H1 (cell line): ENCODE measurements at regions not wholly inside any gene's neighbourhood (a gene's known extent, or its start where the extent isn't known, plus 50 kb on each side); places are given as distances from the start of the nearest gene placed in this dataset.

Experiments
- CTCF ChIA-PET: fragments of 300-600 bp; sonication (Branson Sonifier 250); formaldehyde crosslinking; loops from one replicate; lab custom pipeline; 2021; ENCODE audit not compliant: partially characterized antibody; lab: Charles Lee
- POLR2A ChIA-PET: fragments of 300-600 bp; sonication (Branson Sonifier 250); formaldehyde crosslinking; loops from one replicate; lab custom pipeline; 2021; ENCODE audit warnings: inconsistent platforms; ENCODE audit not compliant: partially characterized antibody; lab: Charles Lee
- DNase-seq, 2 experiments: peaks; one replicate each; pipeline versions ENCODE4 v3.0.0 to v3.0.0-alpha.2; 2010 to 2022; ENCODE audit warnings: low spot score in 2 of 2, low read depth in 1 of 2, mixed read lengths in 1 of 2
- FAIRE-seq: peaks from 2 replicates; lab custom pipeline; 2011; peaks lifted over from hg19 to GRCh38; lab: Jason Lieb, UNC
- H2AFZ ChIP-seq: 2 replicates; pipeline ENCODE4 v1.8.1; 2012; ENCODE audit warnings: low read length, inconsistent platforms
- H2AK5ac ChIP-seq: 2 replicates; pipeline ENCODE4 v1.6.1; 2013; ENCODE audit warnings: low read depth, low read length
- H2BK120ac ChIP-seq: replicated peaks from 2 replicates; pipeline ENCODE3; 2013; ENCODE audit warnings: low read depth, low read length, inconsistent platforms
- H2BK12ac ChIP-seq: 2 replicates; pipeline ENCODE4 v1.6.1; 2013; ENCODE audit warnings: low read depth, low read length
- H2BK15ac ChIP-seq: 2 replicates; pipeline ENCODE4 v1.6.1; 2013; ENCODE audit warnings: low read length
- H2BK20ac ChIP-seq: 2 replicates; pipeline ENCODE4 v1.6.1; 2013; ENCODE audit warnings: low read length
- H2BK5ac ChIP-seq: 2 replicates; pipeline ENCODE4 v1.6.1; 2013; ENCODE audit warnings: low read depth, low read length
- H3K14ac ChIP-seq: 2 replicates; pipeline ENCODE4 v1.6.1; 2013; ENCODE audit warnings: inconsistent platforms; ENCODE audit not compliant: insufficient read length
- H3K18ac ChIP-seq: 2 replicates; pipeline ENCODE4 v1.6.1; 2013; ENCODE audit warnings: low read length; ENCODE audit errors: extremely low read depth
- H3K23ac ChIP-seq: 2 replicates; pipeline ENCODE4 v1.6.1; 2013; ENCODE audit warnings: inconsistent platforms; ENCODE audit not compliant: insufficient read length
- H3K23me2 ChIP-seq: 2 replicates; pipeline ENCODE4 v1.6.1; 2013; ENCODE audit warnings: low read depth, low read length
- H3K27ac ChIP-seq: 2 replicates; pipeline ENCODE4 v1.6.1; 2011; ENCODE audit warnings: low read depth, low read length, inconsistent platforms
- H3K27me3 ChIP-seq, 4 experiments: replicated peaks in 1 of 4; 1 replicate in 1 of 4; 2 replicates in 3 of 4; pipeline versions ENCODE4 v1.6.1 to v1.8.1; 2011 to 2013; ENCODE audit warnings: low read length in 3 of 4, mild to moderate bottlenecking in 3 of 4, inconsistent platforms in 2 of 4, mixed read lengths in 2 of 4, moderate library complexity in 1 of 4; ENCODE audit not compliant: control insufficient read depth in 3 of 4, insufficient read depth in 3 of 4; ENCODE audit errors: extremely low read depth in 1 of 4
- H3K36me3 ChIP-seq, 4 experiments: 2 replicates each; pipeline versions ENCODE4 v1.6.1 to v1.8.1; 2011 to 2013; ENCODE audit warnings: mild to moderate bottlenecking in 4 of 4, low read length in 3 of 4, moderate library complexity in 2 of 4, control low read depth in 1 of 4, inconsistent platforms in 1 of 4; ENCODE audit not compliant: insufficient read depth in 4 of 4, control insufficient read depth in 2 of 4
- H3K4ac ChIP-seq: replicated peaks from 2 replicates; pipeline ENCODE3; 2013; ENCODE audit warnings: low read length, low read depth, mixed read lengths, inconsistent platforms; ENCODE audit not compliant: insufficient read length
- H3K4me1 ChIP-seq, 4 experiments: replicated peaks in 1 of 4; 1 replicate in 1 of 4; 2 replicates in 3 of 4; pipeline versions ENCODE4 v1.6.1 to v1.8.1; 2011 to 2013; ENCODE audit warnings: low read length in 3 of 4, inconsistent platforms in 2 of 4, mixed read lengths in 1 of 4; ENCODE audit not compliant: insufficient read depth in 4 of 4, control insufficient read depth in 3 of 4
- H3K4me2 ChIP-seq, 2 experiments: 2 replicates each; pipeline versions ENCODE4 v1.6.1 to v1.8.1; 2011 to 2013; ENCODE audit warnings: low read depth in 2 of 2, low read length in 2 of 2, control low read depth in 1 of 2, inconsistent platforms in 1 of 2, mild to moderate bottlenecking in 1 of 2; ENCODE audit not compliant: insufficient read depth in 1 of 2
- H3K4me3 ChIP-seq, 4 experiments: fragments of 200-600, 300-600 bp in 1 of 4; sonication (generic), shearing (Covaris generic), sonication (Bioruptor Twin) in 1 of 4; 2 replicates each; pipeline versions ENCODE4 v1.5.1 to v1.8.1; 2011 to 2016; ENCODE audit warnings: low read length in 4 of 4, low read depth in 3 of 4, control low read depth in 2 of 4, inconsistent platforms in 2 of 4, mild to moderate bottlenecking in 2 of 4, mixed read lengths in 1 of 4, moderate library complexity in 1 of 4; ENCODE audit not compliant: insufficient read depth in 2 of 4; ENCODE audit errors: extremely low read depth in 1 of 4
- H3K56ac ChIP-seq: replicated peaks from 2 replicates; pipeline ENCODE3; 2013; ENCODE audit warnings: low read depth, mild to moderate bottlenecking, mixed read lengths, low read length, inconsistent platforms; ENCODE audit not compliant: insufficient read length
- H3K79me1 ChIP-seq: 2 replicates; pipeline ENCODE4 v1.6.1; 2013; ENCODE audit warnings: low read depth, low read length, control low read depth
- H3K79me2 ChIP-seq, 2 experiments: 2 replicates each; pipeline versions ENCODE4 v1.6.1 to v1.8.1; 2012 to 2013; ENCODE audit warnings: low read length in 2 of 2, mild to moderate bottlenecking in 2 of 2, inconsistent platforms in 1 of 2; ENCODE audit not compliant: insufficient read depth in 2 of 2, control insufficient read depth in 1 of 2
- H3K9ac ChIP-seq, 4 experiments: replicated peaks in 1 of 4; 1 replicate in 1 of 4; 2 replicates in 3 of 4; pipeline versions ENCODE4 v1.6.1 to v1.8.1; 2011 to 2013; ENCODE audit warnings: low read depth in 3 of 4, low read length in 3 of 4, control low read depth in 2 of 4, mild to moderate bottlenecking in 2 of 4, moderate library complexity in 2 of 4, inconsistent platforms in 1 of 4; ENCODE audit errors: extremely low read depth in 1 of 4
- H3K9me3 ChIP-seq, 2 experiments: 2 replicates each; pipeline versions ENCODE4 v1.6.1 to v1.8.1; 2012 to 2013; ENCODE audit warnings: mild to moderate bottlenecking in 2 of 2, moderate library complexity in 2 of 2, control low read depth in 1 of 2, inconsistent platforms in 1 of 2, low read depth in 1 of 2, low read length in 1 of 2, mixed read lengths in 1 of 2; ENCODE audit not compliant: insufficient read depth in 2 of 2
- H4K20me1 ChIP-seq, 2 experiments: replicated peaks in 1 of 2; 2 replicates each; pipeline versions ENCODE3 to v1.8.1; 2011 to 2013; ENCODE audit warnings: inconsistent platforms in 2 of 2, low read length in 2 of 2, mild to moderate bottlenecking in 1 of 2; ENCODE audit not compliant: insufficient read depth in 2 of 2, control insufficient read depth in 1 of 2
- H4K5ac ChIP-seq: 2 replicates; pipeline ENCODE4 v1.6.1; 2013; ENCODE audit warnings: low read length, low read depth, mixed read lengths, inconsistent platforms; ENCODE audit not compliant: insufficient read length
- H4K8ac ChIP-seq: 2 replicates; pipeline ENCODE4 v1.8.0; 2013; ENCODE audit warnings: mild to moderate bottlenecking, moderate library complexity, low read length, inconsistent platforms; ENCODE audit not compliant: insufficient read depth; ENCODE audit errors: extremely low read depth
- H4K91ac ChIP-seq: replicated peaks from 2 replicates; pipeline ENCODE3; 2013; ENCODE audit warnings: low read length, mixed read lengths, inconsistent platforms; ENCODE audit not compliant: insufficient read length
- ASH2L ChIP-seq: fragments of 200-600, 300-600 bp; sonication (generic); IDR thresholded peaks from one replicate; pipeline ENCODE4 v1.7.1; 2017; ENCODE audit warnings: low read length
- EGR1 ChIP-seq: IDR thresholded peaks from 2 replicates; pipeline ENCODE4 v1.6.1; 2011; ENCODE audit warnings: low read depth, low read length, borderline replicate concordance
- FOSL1 ChIP-seq: IDR thresholded peaks from 2 replicates; pipeline ENCODE4 v1.6.1; 2011; ENCODE audit warnings: mild to moderate bottlenecking, low read depth, low read length, moderate library complexity; ENCODE audit not compliant: insufficient read depth
- SP2 ChIP-seq: IDR thresholded peaks from 2 replicates; pipeline ENCODE4 v1.6.1; 2012; ENCODE audit warnings: mild to moderate bottlenecking, low read length, inconsistent platforms
- WGBS, 2 experiments: shearing (Covaris generic) in 1 of 2; methylation state at CpG; one replicate each; pipeline versions ENCODE4 v1.1.6 to v1.1.7; 2013 to 2015; ENCODE audit warnings: low lambda C conversion rate in 2 of 2, mixed read lengths in 2 of 2, inconsistent platforms in 1 of 2, low coverage in 1 of 2, missing lambda C conversion rate in 1 of 2; ENCODE audit not compliant: insufficient replicate concordance in 2 of 2, insufficient coverage in 1 of 2, insufficient read length in 1 of 2; ENCODE audit errors: extremely low coverage in 1 of 2, missing lambda C conversion rate in 1 of 2; 5-methylcytosine and 5-hydroxymethylcytosine counted together

GRCh38 chr4:67275179-67275750, 270.0 kb downstream of the CENPC start:
- peaks cover 14% of the 10 kb centered on the region in 2 experiments; a peak in 3 of 4 replicates for H3K9me3 ChIP-seq
- H4K5ac ChIP-seq = no peak overlapping the region
- no peak overlapping the region for H3K56ac ChIP-seq
- no peak overlapping the region for H4K91ac ChIP-seq
- no peak overlapping the region for H2BK20ac ChIP-seq
- H2AFZ ChIP-seq = no peak overlapping the region
- ChIA-PET CTCF (interaction anchor here (0.8 to 1.2 kb wide), 3 partner anchors 23 to 117 kb away, joined by 4 read pairs; no protein-coding TSS in a partner anchor), POLR2A (no interaction called here)
- H2BK15ac ChIP-seq = no peak overlapping the region
- no peak overlapping the region for H2BK5ac ChIP-seq
- H3K23ac ChIP-seq = no peak overlapping the region
- H3K79me1 ChIP-seq = no peaks in the 10 kb centered on the region
- H2BK12ac ChIP-seq = no peak overlapping the region
- no peak overlapping the region for H4K8ac ChIP-seq
- no peaks in the 10 kb centered on the region for H3K36me3 ChIP-seq
- no peaks in the 10 kb centered on the region for H3K23me2 ChIP-seq
- H3K4ac ChIP-seq = no peak overlapping the region
- H2BK120ac ChIP-seq = no peak overlapping the region
- no peak overlapping the region for H3K18ac ChIP-seq
- H3K4me1 ChIP-seq = no peaks in the 10 kb centered on the region
- H3K27ac ChIP-seq = no peak overlapping the region
- H3K4me3 ChIP-seq = no peak overlapping the region
- no peak overlapping the region for H3K14ac ChIP-seq
- 87% methylated on average over 6 of the region's 11 CpGs; no CpG with 5 or more reads in 1 of the 2 experiments for WGBS, 2 experiments
- H3K27me3 ChIP-seq = no peaks in the 10 kb centered on the region
- H3K9ac ChIP-seq = no peak overlapping the region
- no peak overlapping the region for H3K4me2 ChIP-seq
- FAIRE-seq (no peak), DNase-seq (no peak)
- no peaks in the 10 kb centered on the region for H3K79me2 ChIP-seq
- TF ChIP-seq FOSL1 = no peak
- no peak for TF ChIP-seq EGR1
- TF ChIP-seq ASH2L = no peak
- no peak for TF ChIP-seq SP2
- H4K20me1 ChIP-seq = no peaks in the 10 kb centered on the region
- H2AK5ac ChIP-seq = no peak overlapping the region
